ENCODE measurements at regions not wholly inside any gene's neighbourhood (a gene's known extent, or its start where the extent isn't known, plus 50 kb on each side); places are given as distances from the start of the nearest gene placed in this dataset.

- TF ChIP-seq, protein P1, sequence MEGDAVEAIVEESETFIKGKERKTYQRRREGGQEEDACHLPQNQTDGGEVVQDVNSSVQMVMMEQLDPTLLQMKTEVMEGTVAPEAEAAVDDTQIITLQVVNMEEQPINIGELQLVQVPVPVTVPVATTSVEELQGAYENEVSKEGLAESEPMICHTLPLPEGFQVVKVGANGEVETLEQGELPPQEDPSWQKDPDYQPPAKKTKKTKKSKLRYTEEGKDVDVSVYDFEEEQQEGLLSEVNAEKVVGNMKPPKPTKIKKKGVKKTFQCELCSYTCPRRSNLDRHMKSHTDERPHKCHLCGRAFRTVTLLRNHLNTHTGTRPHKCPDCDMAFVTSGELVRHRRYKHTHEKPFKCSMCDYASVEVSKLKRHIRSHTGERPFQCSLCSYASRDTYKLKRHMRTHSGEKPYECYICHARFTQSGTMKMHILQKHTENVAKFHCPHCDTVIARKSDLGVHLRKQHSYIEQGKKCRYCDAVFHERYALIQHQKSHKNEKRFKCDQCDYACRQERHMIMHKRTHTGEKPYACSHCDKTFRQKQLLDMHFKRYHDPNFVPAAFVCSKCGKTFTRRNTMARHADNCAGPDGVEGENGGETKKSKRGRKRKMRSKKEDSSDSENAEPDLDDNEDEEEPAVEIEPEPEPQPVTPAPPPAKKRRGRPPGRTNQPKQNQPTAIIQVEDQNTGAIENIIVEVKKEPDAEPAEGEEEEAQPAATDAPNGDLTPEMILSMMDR (IDR thresholded peaks at IDR 0.05), result no peak
- ATAC-seq, result no peak
- H3K4me3 ChIP-seq, result no peak overlapping the region
- intact Hi-C loops (cut with DNase I, micrococcal nuclease), result no loop called here
- H3K4me1 ChIP-seq (ENCODE audit: low read depth), result no peaks in the 10 kb centered on the region
- H3K36me3 ChIP-seq (ENCODE audit: low read depth), result no peaks in the 10 kb centered on the region
- H3K9me3 ChIP-seq, result no peaks in the 10 kb centered on the region
- DNase-seq, result no peak
Measured at GRCh38 chr2:11903085-11903606, 156.7 kb downstream of the LPIN1 start.

GRCh38 chr2:11904029-11904428 is 157.6 kb downstream of the LPIN1 start:
- H3K4me3 ChIP-seq, result no peak overlapping the region
- no peaks in the 10 kb centered on the region for H3K36me3 ChIP-seq (ENCODE audit: low read depth)
- intact Hi-C loops (cut with DNase I, micrococcal nuclease), result no loop called here
- ATAC-seq (no peak), DNase-seq (no peak)
- TF ChIP-seq, protein P1 (IDR thresholded peaks at IDR 0.05), result no peak
- H3K9me3 ChIP-seq, result no peaks in the 10 kb centered on the region
- H3K4me1 ChIP-seq (ENCODE audit: low read depth), result no peaks in the 10 kb centered on the region

GRCh38 chr2:11904941-11905340 is 158.5 kb downstream of the LPIN1 start:
- Histone ChIP-seq H3K9me3 (no peaks in the 10 kb centered on the region), H3K4me3 (no peak overlapping the region), H3K36me3 (ENCODE audit: low read depth) (no peaks in the 10 kb centered on the region), H3K4me1 (ENCODE audit: low read depth) (no peaks in the 10 kb centered on the region)
- TF ChIP-seq, protein P1 (IDR thresholded peaks at IDR 0.05), result no peak
- intact Hi-C loops (cut with DNase I, micrococcal nuclease), result no loop called here
- no peak for ATAC-seq
- DNase-seq, result no peak

DNA sequence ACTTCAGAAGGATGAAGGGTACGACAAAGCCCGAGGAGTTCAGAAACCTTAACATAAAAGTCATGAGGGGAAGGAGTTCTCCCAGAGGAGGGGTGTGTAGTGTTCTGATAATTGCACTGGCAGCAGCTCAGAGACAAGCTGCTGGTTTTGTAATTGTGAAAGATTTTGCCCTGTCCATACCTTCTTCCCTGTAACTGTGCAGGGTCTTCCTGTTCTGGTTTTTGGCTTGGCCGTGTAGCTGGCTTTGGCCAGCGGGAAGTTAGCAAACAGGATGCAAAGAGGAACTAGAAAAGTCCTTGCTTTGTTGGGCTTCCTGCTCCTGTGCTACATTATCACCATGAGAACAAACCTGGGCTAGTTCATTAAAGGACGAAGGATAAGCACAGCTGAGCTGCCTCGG is 160.8 kb downstream of the LPIN1 start:
- TF ChIP-seq, protein P1 (IDR thresholded peaks at IDR 0.05), result no peak
- H3K36me3 ChIP-seq (ENCODE audit: low read depth), result no peaks in the 10 kb centered on the region

DNA sequence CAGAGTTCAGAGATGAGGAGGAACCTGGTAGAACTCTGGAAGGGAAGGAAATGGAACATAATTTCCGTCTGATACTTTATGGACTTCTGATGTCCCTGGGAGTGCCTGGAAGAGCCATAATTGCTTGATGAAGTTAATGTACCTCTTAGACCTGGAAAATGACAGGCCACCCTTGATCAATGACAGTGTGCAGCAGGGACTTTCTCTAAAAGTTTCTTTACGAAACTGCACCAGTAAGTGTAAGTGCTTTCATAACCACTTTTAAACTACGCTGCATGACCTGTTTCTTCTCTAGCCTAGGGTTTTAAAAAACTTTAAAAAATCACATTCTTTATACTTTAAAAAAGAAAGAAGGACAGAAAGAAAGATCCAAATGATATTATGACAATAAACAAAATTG is 164.5 kb downstream of the LPIN1 start:
- no peak for ATAC-seq
- TF ChIP-seq, protein P1 (IDR thresholded peaks at IDR 0.05), result no peak
- Histone ChIP-seq H3K4me3 (no peak overlapping the region), H3K9me3 (no peaks in the 10 kb centered on the region), H3K4me1 (ENCODE audit: low read depth) (no peaks in the 10 kb centered on the region), H3K36me3 (ENCODE audit: low read depth) (no peaks in the 10 kb centered on the region)
- intact Hi-C loops (cut with DNase I, micrococcal nuclease), result no loop called here
- DNase-seq, result no peak

More for the DNA sequence above, 160.8 kb downstream of the LPIN1 start:
- ATAC-seq (peak; percentile 31), DNase-seq (no peak)
- Histone ChIP-seq H3K4me1 (ENCODE audit: low read depth) (no peaks in the 10 kb centered on the region), H3K4me3 (no peak overlapping the region), H3K9me3 (no peaks in the 10 kb centered on the region)
- intact Hi-C loops (cut with DNase I, micrococcal nuclease), result no loop called here

DNA sequence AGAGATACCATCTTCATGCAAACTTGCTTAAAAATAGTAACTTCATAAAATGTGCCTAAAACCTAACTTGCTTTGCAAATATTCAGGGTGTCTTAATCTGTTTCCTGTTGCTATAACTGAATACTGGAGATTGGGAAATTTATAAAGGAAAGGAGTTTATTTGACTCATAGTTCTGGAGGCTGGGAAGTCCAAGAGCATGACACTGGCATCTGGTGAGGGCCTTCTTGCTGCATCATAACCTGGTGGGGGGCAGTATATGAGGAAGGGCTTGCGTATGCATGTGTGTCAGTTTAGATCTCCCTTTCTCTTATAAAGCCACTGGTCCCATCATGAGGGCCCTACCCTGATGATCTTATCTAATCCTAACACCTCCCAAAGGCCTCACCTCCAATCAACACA is 166.5 kb downstream of the LPIN1 start:
- intact Hi-C loops (cut with DNase I, micrococcal nuclease), result no loop called here
- H3K4me3 ChIP-seq, result no peak overlapping the region
- no peaks in the 10 kb centered on the region for H3K9me3 ChIP-seq
- H3K36me3 ChIP-seq (ENCODE audit: low read depth), result no peaks in the 10 kb centered on the region
- TF ChIP-seq, protein P1 (IDR thresholded peaks at IDR 0.05), result no peak
- no peak for DNase-seq
- no peak for ATAC-seq
- H3K4me1 ChIP-seq (ENCODE audit: low read depth), result no peaks in the 10 kb centered on the region

All from mucosa of descending colon (tissue), 3 donors.